ENCODE measurements at regions not wholly inside any gene's neighbourhood (a gene's known extent, or its start where the extent isn't known, plus 50 kb on each side); places are given as distances from the start of the nearest gene placed in this dataset.

DNA sequence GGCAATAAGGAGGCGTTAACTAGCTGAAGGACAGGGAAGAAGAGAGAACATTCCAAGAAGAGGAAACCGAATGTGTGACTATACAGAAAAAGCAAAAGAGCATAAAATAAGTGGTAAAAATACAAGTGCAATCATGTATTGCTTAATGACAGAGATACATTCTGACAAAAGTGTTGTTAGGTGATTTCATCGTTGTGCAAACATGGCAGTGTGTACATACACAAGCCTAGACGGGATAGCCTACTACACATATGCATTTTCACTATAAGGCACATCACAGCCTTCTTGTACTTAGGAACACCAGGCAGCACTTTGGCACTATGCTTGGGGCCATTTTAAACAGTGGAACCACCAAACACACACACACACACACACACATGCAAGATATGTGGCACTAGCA, 299.3 kb downstream of the BCAT1 start:
- Histone ChIP-seq H3K9me3 (ENCODE audit: low read length) (no peaks in the 10 kb centered on the region), H3K4me3 (replicated peaks in 1 of 3; ENCODE audit: insufficient read depth in 1 of 3, low read depth in 2 of 3, low read length in 3 of 3) (no peak overlapping the region), H3K27me3 (ENCODE audit: control insufficient read depth in 1 of 2, insufficient read depth in 2 of 2, low read length in 2 of 2) (no peaks in the 10 kb centered on the region; a peak in 1 of 5 replicates), H3K4me1 (ENCODE audit: insufficient read depth, low read length) (peaks cover 6% of the 10 kb centered on the region; the same call in 1 of the 2 replicates), H2AFZ (ENCODE audit: low read length) (no peak overlapping the region), H4K20me1 (ENCODE audit: insufficient read depth, low read length) (no peaks in the 10 kb centered on the region), H3K79me2 (ENCODE audit: insufficient read depth, low read length) (no peaks in the 10 kb centered on the region), H3K4me2 (ENCODE audit: low read depth, low read length) (no peak overlapping the region), H3K9ac (ENCODE audit: insufficient read depth, low read depth, low read length) (no peak overlapping the region), H3K36me3 (replicated peaks in 1 of 2; ENCODE audit: control insufficient read depth in 1 of 2, insufficient read depth in 2 of 2, low read length in 2 of 2) (no peaks in the 10 kb centered on the region), H3K27ac (ENCODE audit: extremely low read length, insufficient read depth, low read length) (no peak overlapping the region)
- FAIRE-seq (no peak), DNase-seq (ENCODE audit: low spot score) (peak; percentile 10), ATAC-seq (peak; percentile 67)
- intact Hi-C loops (cut with micrococcal nuclease; ENCODE audit: unreplicated experiment) (no loop called here), in situ Hi-C loops (cut with HindIII; ENCODE audit: extremely low pct_ligation_motif_present, low pct_unique_long_range_greater_than_20kb) (no loop called here)
- 7% methylated on average over 4 of the region's 4 CpGs for WGBS (ENCODE audit: low lambda C conversion rate)
- POLR2A ChIA-PET, result no interaction called here
- CTCF ChIA-PET (ENCODE audit: low intra/inter-chr PET ratio, low total read pairs), result no interaction called here
- no TSS peak for BruUV-seq (replicated peaks)
- TF ChIP-seq FOSL2 (CRISPR knock-in tag; IDR thresholded peaks at IDR 0.05), result peak; percentile 60
- TF ChIP-seq ZNF792 (CRISPR knock-in tag; IDR thresholded peaks at IDR 0.05), result no peak
- TF ChIP-seq SMAD1 (CRISPR knock-in tag; IDR thresholded peaks at IDR 0.05; ENCODE audit: borderline replicate concordance, low read depth), result no peak
- peak; percentile 53; the same call in 1 of the 2 replicates for TF ChIP-seq CEBPG (CRISPR knock-in tag; IDR thresholded peaks at IDR 0.05)
- TF ChIP-seq KLF9 (CRISPR knock-in tag; IDR thresholded peaks at IDR 0.05; ENCODE audit: low read depth), result no peak
- TF ChIP-seq RFX1 (IDR thresholded peaks at IDR 0.05), result no peak
- TF ChIP-seq, protein P1, sequence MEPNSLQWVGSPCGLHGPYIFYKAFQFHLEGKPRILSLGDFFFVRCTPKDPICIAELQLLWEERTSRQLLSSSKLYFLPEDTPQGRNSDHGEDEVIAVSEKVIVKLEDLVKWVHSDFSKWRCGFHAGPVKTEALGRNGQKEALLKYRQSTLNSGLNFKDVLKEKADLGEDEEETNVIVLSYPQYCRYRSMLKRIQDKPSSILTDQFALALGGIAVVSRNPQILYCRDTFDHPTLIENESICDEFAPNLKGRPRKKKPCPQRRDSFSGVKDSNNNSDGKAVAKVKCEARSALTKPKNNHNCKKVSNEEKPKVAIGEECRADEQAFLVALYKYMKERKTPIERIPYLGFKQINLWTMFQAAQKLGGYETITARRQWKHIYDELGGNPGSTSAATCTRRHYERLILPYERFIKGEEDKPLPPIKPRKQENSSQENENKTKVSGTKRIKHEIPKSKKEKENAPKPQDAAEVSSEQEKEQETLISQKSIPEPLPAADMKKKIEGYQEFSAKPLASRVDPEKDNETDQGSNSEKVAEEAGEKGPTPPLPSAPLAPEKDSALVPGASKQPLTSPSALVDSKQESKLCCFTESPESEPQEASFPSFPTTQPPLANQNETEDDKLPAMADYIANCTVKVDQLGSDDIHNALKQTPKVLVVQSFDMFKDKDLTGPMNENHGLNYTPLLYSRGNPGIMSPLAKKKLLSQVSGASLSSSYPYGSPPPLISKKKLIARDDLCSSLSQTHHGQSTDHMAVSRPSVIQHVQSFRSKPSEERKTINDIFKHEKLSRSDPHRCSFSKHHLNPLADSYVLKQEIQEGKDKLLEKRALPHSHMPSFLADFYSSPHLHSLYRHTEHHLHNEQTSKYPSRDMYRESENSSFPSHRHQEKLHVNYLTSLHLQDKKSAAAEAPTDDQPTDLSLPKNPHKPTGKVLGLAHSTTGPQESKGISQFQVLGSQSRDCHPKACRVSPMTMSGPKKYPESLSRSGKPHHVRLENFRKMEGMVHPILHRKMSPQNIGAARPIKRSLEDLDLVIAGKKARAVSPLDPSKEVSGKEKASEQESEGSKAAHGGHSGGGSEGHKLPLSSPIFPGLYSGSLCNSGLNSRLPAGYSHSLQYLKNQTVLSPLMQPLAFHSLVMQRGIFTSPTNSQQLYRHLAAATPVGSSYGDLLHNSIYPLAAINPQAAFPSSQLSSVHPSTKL (CRISPR knock-in tag; IDR thresholded peaks at IDR 0.05), result 0 out of 2 replicates have a peak, but pooled peaks have one; percentile 37
- no peak for TF ChIP-seq FOXA1 (IDR thresholded peaks at IDR 0.05)
- TF ChIP-seq FOXA1 (CRISPR knock-in tag; IDR thresholded peaks at IDR 0.05), result peak; percentile 74
- TF ChIP-seq NRL (CRISPR knock-in tag; IDR thresholded peaks at IDR 0.05; ENCODE audit: borderline replicate concordance), result no peak
- TF ChIP-seq, protein P2, sequence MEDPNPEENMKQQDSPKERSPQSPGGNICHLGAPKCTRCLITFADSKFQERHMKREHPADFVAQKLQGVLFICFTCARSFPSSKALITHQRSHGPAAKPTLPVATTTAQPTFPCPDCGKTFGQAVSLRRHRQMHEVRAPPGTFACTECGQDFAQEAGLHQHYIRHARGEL (CRISPR knock-in tag; IDR thresholded peaks at IDR 0.05), result no peak
- TF ChIP-seq, protein P3, sequence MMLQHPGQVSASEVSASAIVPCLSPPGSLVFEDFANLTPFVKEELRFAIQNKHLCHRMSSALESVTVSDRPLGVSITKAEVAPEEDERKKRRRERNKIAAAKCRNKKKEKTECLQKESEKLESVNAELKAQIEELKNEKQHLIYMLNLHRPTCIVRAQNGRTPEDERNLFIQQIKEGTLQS (CRISPR knock-in tag; IDR thresholded peaks at IDR 0.05), result peak; percentile 57; the same call in 1 of the 2 replicates
- TF ChIP-seq HOXA3 (CRISPR knock-in tag; IDR thresholded peaks at IDR 0.05), result no peak
- no peak for TF ChIP-seq KLF16 (CRISPR knock-in tag; IDR thresholded peaks at IDR 0.05)
- TF ChIP-seq FOXA3 (CRISPR knock-in tag; IDR thresholded peaks at IDR 0.05), result peak; percentile 84
- no peak for TF ChIP-seq ZNF558 (CRISPR knock-in tag; IDR thresholded peaks at IDR 0.05; ENCODE audit: borderline replicate concordance)
- no peak for TF ChIP-seq ZFP41 (CRISPR knock-in tag; IDR thresholded peaks at IDR 0.05; ENCODE audit: borderline replicate concordance)
- no peak for TF ChIP-seq ZNF3 (CRISPR knock-in tag; IDR thresholded peaks at IDR 0.05)
- no peak for TF ChIP-seq GZF1 (CRISPR knock-in tag; IDR thresholded peaks at IDR 0.05)
- TF ChIP-seq ZNF24 (IDR thresholded peaks at IDR 0.05), result no peak
- no peak for TF ChIP-seq ZMYM4 (CRISPR knock-in tag; IDR thresholded peaks at IDR 0.05)
- TF ChIP-seq ATRX (CRISPR knock-in tag; IDR thresholded peaks at IDR 0.05; ENCODE audit: borderline replicate concordance), result no peak
- TF ChIP-seq ZMYM2 (CRISPR knock-in tag; IDR thresholded peaks at IDR 0.05), result no peak
- TF ChIP-seq CEBPB (IDR thresholded peaks at IDR 0.05; ENCODE audit: borderline replicate concordance, low read depth, low read length), result peak; percentile 81
- TF ChIP-seq, protein P4, sequence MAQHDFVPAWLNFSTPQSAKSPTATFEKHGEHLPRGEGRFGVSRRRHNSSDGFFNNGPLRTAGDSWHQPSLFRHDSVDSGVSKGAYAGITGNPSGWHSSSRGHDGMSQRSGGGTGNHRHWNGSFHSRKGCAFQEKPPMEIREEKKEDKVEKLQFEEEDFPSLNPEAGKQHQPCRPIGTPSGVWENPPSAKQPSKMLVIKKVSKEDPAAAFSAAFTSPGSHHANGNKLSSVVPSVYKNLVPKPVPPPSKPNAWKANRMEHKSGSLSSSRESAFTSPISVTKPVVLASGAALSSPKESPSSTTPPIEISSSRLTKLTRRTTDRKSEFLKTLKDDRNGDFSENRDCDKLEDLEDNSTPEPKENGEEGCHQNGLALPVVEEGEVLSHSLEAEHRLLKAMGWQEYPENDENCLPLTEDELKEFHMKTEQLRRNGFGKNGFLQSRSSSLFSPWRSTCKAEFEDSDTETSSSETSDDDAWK (CRISPR knock-in tag; IDR thresholded peaks at IDR 0.05), result no peak

Data from HepG2 (cell line).